Ovary (tissue), 7 donors: ENCODE measurements at regions not wholly inside any gene's neighbourhood (a gene's known extent, or its start where the extent isn't known, plus 50 kb on each side); places are given as distances from the start of the nearest gene placed in this dataset.

ENCODE experiments used
- DNase-seq, 5 donors: peaks; one replicate each; pipeline ENCODE4 v3.0.0-alpha.2; 2019 to 2020
- H3K27ac ChIP-seq, 2 donors: fragments of 200-600 bp; one replicate each; pipeline versions ENCODE4 v1.5.1 to v1.8.0; 2019 to 2022
- H3K27me3 ChIP-seq: fragments of 200-600 bp; one replicate; pipeline ENCODE4 v1.8.0; 2022
- H3K36me3 ChIP-seq: fragments of 200-600 bp; sonication (generic); one replicate; pipeline ENCODE4 v1.5.1; 2019
- H3K4me1 ChIP-seq: one replicate; pipeline ENCODE4 v1.8.1; 2013; ENCODE audit warnings: mild to moderate bottlenecking, moderate library complexity; ENCODE audit not compliant: insufficient read depth
- H3K4me3 ChIP-seq: fragments of 200-600 bp; sonication (generic); one replicate; pipeline ENCODE4 v1.5.1; 2017
- H3K9me3 ChIP-seq, 2 donors: fragments of 200-600 bp in 1 of 2; sonication (generic) in 1 of 2; one replicate each; pipeline versions ENCODE4 v1.5.1 to v1.8.1; 2013 to 2019; ENCODE audit warnings: mild to moderate bottlenecking in 1 of 2, moderate library complexity in 1 of 2
- CTCF ChIP-seq, 3 donors: fragments of 450-650 bp in 2 of 3; fragments of 200-600 bp in 1 of 3; IDR thresholded peaks; one replicate each; pipeline versions ENCODE4 v1.5.1 to v1.8.0; 2016 to 2022; ENCODE audit warnings: antibody characterized with exemption in 3 of 3, mild to moderate bottlenecking in 1 of 3
- EP300 ChIP-seq: sonication (generic); formaldehyde crosslinking; IDR thresholded peaks from one replicate; pipeline ENCODE4 v1.6.1; 2017; ENCODE audit warnings: antibody characterized with exemption
- POLR2A ChIP-seq: fragments of 450-650 bp; IDR thresholded peaks from one replicate; pipeline ENCODE4 v1.6.1; 2017; ENCODE audit warnings: antibody characterized with exemption, mild to moderate bottlenecking, moderate library complexity
- WGBS, 3 donors: extraction: QIAGEN DNeasy Blood & Tissue Kit in 1 of 3; methylation state at CpG; one replicate each; pipeline versions ENCODE4 v1.1.5 to v1.1.7; 2013 to 2017; 5-methylcytosine and 5-hydroxymethylcytosine counted together
- intact Hi-C, 4 donors: fragments of 100-400 bp; cut with DNase I; formaldehyde crosslinking; loops; one replicate each; pipeline versions ENCODE4 v1.11.0 to v1.15.1; 2022 to 2023
- donor health status: DM: no; HTN: no; CAD: no; lungs with moderate emphysema.
- donor health status: DM: no; HTN: no; CAD: no.
- donor health status: Bipolar disorder and iron deficiency.
- donor health status: DM: no; HTN: no; CAD: no.
- donor health status: DM: yes; HTN: yes; CAD: no.

- 82 to 87% (median 83%) methylated on average over 5 of the region's 5 CpGs for WGBS, 3 donors
- peaks cover 2% of the 10 kb centered on the region for H3K4me1 ChIP-seq
- H3K27ac ChIP-seq = no peak overlapping the region
Measured at GRCh38 chr6:144344646-144345045, 59.5 kb downstream of the UTRN start.

GRCh38 chr6:144345451-144345850, 60.3 kb downstream of the UTRN start:
- 91 to 95% (median 91%) methylated on average over 4 of the region's 4 CpGs for WGBS, 3 donors
- H3K4me1 ChIP-seq = peaks cover 2% of the 10 kb centered on the region
- no peaks in the 10 kb centered on the region for H3K36me3 ChIP-seq
- H3K9me3 ChIP-seq = no peaks in the 10 kb centered on the region
- TF ChIP-seq CTCF (IDR thresholded peaks at IDR 0.05) = no peak
- H3K27ac ChIP-seq = no peak overlapping the region
- DNase-seq = no peak
- no peak overlapping the region for H3K4me3 ChIP-seq
- H3K27me3 ChIP-seq = no peaks in the 10 kb centered on the region
- intact Hi-C loops = no loop called here

More at GRCh38 chr6:144344646-144345045, 59.5 kb downstream of the UTRN start:
- intact Hi-C loops = no loop called here
- no peaks in the 10 kb centered on the region for H3K9me3 ChIP-seq
- no peaks in the 10 kb centered on the region for H3K36me3 ChIP-seq
- DNase-seq = no peak
- H3K27me3 ChIP-seq = no peaks in the 10 kb centered on the region
- TF ChIP-seq POLR2A = no peak
- no peak for TF ChIP-seq CTCF (IDR thresholded peaks at IDR 0.05)
- no peak for TF ChIP-seq EP300
- no peak overlapping the region for H3K4me3 ChIP-seq

GRCh38 chr6:144346719-144347447, 61.7 kb downstream of the UTRN start:
- 78 to 87% (median 82%) methylated on average over 11 of the region's 11 CpGs for WGBS, 3 donors
- peaks cover 8% of the 10 kb centered on the region for H3K4me1 ChIP-seq
- H3K9me3 ChIP-seq = no peaks in the 10 kb centered on the region
- no peaks in the 10 kb centered on the region for H3K36me3 ChIP-seq
- DNase-seq = no peak
- no peak for TF ChIP-seq EP300
- TF ChIP-seq POLR2A = no peak
- TF ChIP-seq CTCF (IDR thresholded peaks at IDR 0.05) = no peak
- no peak overlapping the region for H3K4me3 ChIP-seq
- intact Hi-C loops = no loop called here
- no peak overlapping the region for H3K27ac ChIP-seq
- no peaks in the 10 kb centered on the region for H3K27me3 ChIP-seq

- DNase-seq = no peak
- Histone ChIP-seq H3K27me3 (no peaks in the 10 kb centered on the region), H3K9me3 (no peaks in the 10 kb centered on the region), H3K27ac (no peak overlapping the region), H3K36me3 (no peaks in the 10 kb centered on the region), H3K4me3 (no peak overlapping the region), H3K4me1 (peaks cover 8% of the 10 kb centered on the region)
- TF ChIP-seq POLR2A = no peak
- TF ChIP-seq EP300 = no peak
- TF ChIP-seq CTCF (IDR thresholded peaks at IDR 0.05) = no peak
- intact Hi-C loops = no loop called here
Measured at GRCh38 chr6:144347448-144347759, 62.3 kb downstream of the UTRN start.
